Heart left ventricle (tissue), 13 donors: ENCODE measurements at regions not wholly inside any gene's neighbourhood (a gene's known extent, or its start where the extent isn't known, plus 50 kb on each side); places are given as distances from the start of the nearest gene placed in this dataset.

Source experiments
- POLR2A ChIP-seq, 2 donors: fragments of 450-650 bp; IDR thresholded peaks; one replicate each; pipeline ENCODE4 v1.6.1; 2017; ENCODE audit warnings: antibody characterized with exemption in 2 of 2, mild to moderate bottlenecking in 2 of 2, moderate library complexity in 2 of 2
- TF ChIP-seq, protein P1 (sequence below), 12 donors: fragments of 200-600 bp; sonication (generic) in 4 of 12; IDR thresholded peaks; one replicate each; pipeline versions ENCODE4 v1.5.0 to v1.8.0; 2018 to 2022; ENCODE audit warnings: antibody characterized with exemption in 12 of 12, mild to moderate bottlenecking in 5 of 12
- donor health status: ischemic (EF 13 %, LVEDD 7.1; RV severe dilation, severe dysfunction).
- donor health status: DM: no; HTN: yes; CAD: no.
- donor health status: DM: no; HTN: no; CAD: no.
- donor health status: ischemic (EF 25% LVEDD 6.9; RV normal size, moderate dysfunction).
- donor health status: ischemic (EF 25% LVEDD 5.7; RV mildly dilated, moderate dysfunction).
- donor health status: ischemic (EF 35%, LVEDD 5.7; RV mildly dilated, moderate dysfunction).
- donor health status: nonischemic (EF 11% LVEDD 7.7; RV severe dilation, severe dysfunction).
- donor health status: DM: yes; HTN: yes; CAD: no.
- donor health status: PGD.
- donor health status: ischemic (EF 29% LVEDD 5.4; RV normal size, mild dysfunction).
- donor health status: nonischemic (EF 23%, LVEDD 6.1; RV moderate dilation, normal function).

DNA sequence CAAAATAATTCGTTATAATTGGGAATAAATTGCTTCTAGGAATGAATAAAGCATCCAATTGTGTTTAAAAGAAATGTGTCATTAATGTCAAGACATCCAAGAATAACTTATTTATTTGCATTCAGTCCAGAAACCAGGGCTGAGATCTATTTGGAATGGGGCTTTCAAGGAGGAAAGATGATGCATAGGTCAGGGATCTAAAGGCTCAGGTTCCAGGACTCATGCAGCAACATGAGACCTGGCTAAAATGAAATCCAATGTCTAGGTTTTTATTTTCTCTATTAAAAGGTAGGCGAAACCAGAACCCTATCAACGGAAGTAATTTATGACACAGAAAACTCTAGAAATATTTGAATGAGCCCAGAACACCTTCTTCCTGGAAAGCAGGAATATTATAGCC lies 376.8 kb downstream of the SEC16B start:
- TF ChIP-seq, protein P1, sequence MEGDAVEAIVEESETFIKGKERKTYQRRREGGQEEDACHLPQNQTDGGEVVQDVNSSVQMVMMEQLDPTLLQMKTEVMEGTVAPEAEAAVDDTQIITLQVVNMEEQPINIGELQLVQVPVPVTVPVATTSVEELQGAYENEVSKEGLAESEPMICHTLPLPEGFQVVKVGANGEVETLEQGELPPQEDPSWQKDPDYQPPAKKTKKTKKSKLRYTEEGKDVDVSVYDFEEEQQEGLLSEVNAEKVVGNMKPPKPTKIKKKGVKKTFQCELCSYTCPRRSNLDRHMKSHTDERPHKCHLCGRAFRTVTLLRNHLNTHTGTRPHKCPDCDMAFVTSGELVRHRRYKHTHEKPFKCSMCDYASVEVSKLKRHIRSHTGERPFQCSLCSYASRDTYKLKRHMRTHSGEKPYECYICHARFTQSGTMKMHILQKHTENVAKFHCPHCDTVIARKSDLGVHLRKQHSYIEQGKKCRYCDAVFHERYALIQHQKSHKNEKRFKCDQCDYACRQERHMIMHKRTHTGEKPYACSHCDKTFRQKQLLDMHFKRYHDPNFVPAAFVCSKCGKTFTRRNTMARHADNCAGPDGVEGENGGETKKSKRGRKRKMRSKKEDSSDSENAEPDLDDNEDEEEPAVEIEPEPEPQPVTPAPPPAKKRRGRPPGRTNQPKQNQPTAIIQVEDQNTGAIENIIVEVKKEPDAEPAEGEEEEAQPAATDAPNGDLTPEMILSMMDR (IDR thresholded peaks at IDR 0.05) = no peak
- TF ChIP-seq POLR2A (IDR thresholded peaks at IDR 0.05) = no peak
